Muscle of leg (tissue), 3 donors: ENCODE measurements at regions not wholly inside any gene's neighbourhood (a gene's known extent, or its start where the extent isn't known, plus 50 kb on each side); places are given as distances from the start of the nearest gene placed in this dataset.

Experiments used
- DNase-seq: peaks from one replicate; pipeline ENCODE4 v3.0.0; 2013
- H3K27ac ChIP-seq: one replicate; pipeline ENCODE4 v1.5.1; 2013; ENCODE audit warnings: mild to moderate bottlenecking, low read length, control low read depth
- H3K27me3 ChIP-seq: one replicate; pipeline ENCODE4 v1.6.1; 2013; ENCODE audit warnings: low read length; ENCODE audit not compliant: control insufficient read depth, insufficient read depth
- H3K36me3 ChIP-seq: one replicate; pipeline ENCODE4 v1.6.1; 2013; ENCODE audit warnings: low read length; ENCODE audit not compliant: control insufficient read depth, insufficient read depth
- H3K4me1 ChIP-seq: one replicate; pipeline ENCODE4 v1.6.1; 2013; ENCODE audit warnings: low read length; ENCODE audit not compliant: control insufficient read depth, insufficient read depth
- H3K4me3 ChIP-seq: one replicate; pipeline ENCODE4 v1.5.1; 2013; ENCODE audit warnings: low read length, control low read depth
- H3K9me3 ChIP-seq: replicated peaks from 2 replicates; pipeline ENCODE4 v1.6.1; 2013; ENCODE audit warnings: low read depth, low read length; ENCODE audit not compliant: control insufficient read depth
- WGBS: methylation state at CpG from one replicate; pipeline ENCODE4 v1.1.5; 2013; ENCODE audit warnings: missing lambda C conversion rate; ENCODE audit not compliant: insufficient coverage; 5-methylcytosine and 5-hydroxymethylcytosine counted together

GRCh38 chr2:193276069-193276468, 1081.3 kb upstream of the TMEFF2 start:
- 90% methylated on average over 6 of the region's 6 CpGs for WGBS
- Histone ChIP-seq H3K27me3 (no peaks in the 10 kb centered on the region), H3K27ac (no peak overlapping the region), H3K4me1 (no peaks in the 10 kb centered on the region), H3K9me3 (no peaks in the 10 kb centered on the region), H3K4me3 (no peak overlapping the region), H3K36me3 (no peaks in the 10 kb centered on the region)
- no peak for DNase-seq

GRCh38 chr2:193272011-193272410, 1077.3 kb upstream of the TMEFF2 start:
- no peak overlapping the region for H3K4me3 ChIP-seq
- H3K36me3 ChIP-seq = no peaks in the 10 kb centered on the region
- peak; percentile 21 for DNase-seq
- no peaks in the 10 kb centered on the region for H3K9me3 ChIP-seq
- H3K4me1 ChIP-seq = no peaks in the 10 kb centered on the region
- H3K27me3 ChIP-seq = no peaks in the 10 kb centered on the region
- 86% methylated on average over 1 of the region's 1 CpG for WGBS
- no peak overlapping the region for H3K27ac ChIP-seq

GRCh38 chr2:193270816-193271215, 1076.1 kb upstream of the TMEFF2 start:
- H3K27ac ChIP-seq = no peak overlapping the region
- no peaks in the 10 kb centered on the region for H3K9me3 ChIP-seq
- H3K4me3 ChIP-seq = no peak overlapping the region
- no peaks in the 10 kb centered on the region for H3K4me1 ChIP-seq
- H3K27me3 ChIP-seq = no peaks in the 10 kb centered on the region
- DNase-seq = no peak
- H3K36me3 ChIP-seq = no peaks in the 10 kb centered on the region

GRCh38 chr2:193267496-193268002, 1072.8 kb upstream of the TMEFF2 start:
- H3K4me1 ChIP-seq = no peaks in the 10 kb centered on the region
- no peak overlapping the region for H3K27ac ChIP-seq
- WGBS = no CpG with 5 or more reads among the region's 1 CpG
- no peak overlapping the region for H3K4me3 ChIP-seq
- no peak for DNase-seq
- no peaks in the 10 kb centered on the region for H3K9me3 ChIP-seq
- H3K27me3 ChIP-seq = no peaks in the 10 kb centered on the region
- no peaks in the 10 kb centered on the region for H3K36me3 ChIP-seq

GRCh38 chr2:193253014-193253530, 1058.3 kb upstream of the TMEFF2 start:
- Histone ChIP-seq H3K9me3 (no peaks in the 10 kb centered on the region), H3K4me3 (no peak overlapping the region), H3K4me1 (no peaks in the 10 kb centered on the region), H3K27ac (no peak overlapping the region), H3K27me3 (no peaks in the 10 kb centered on the region), H3K36me3 (no peaks in the 10 kb centered on the region)
- DNase-seq = peak; percentile 65

- Histone ChIP-seq H3K36me3 (no peaks in the 10 kb centered on the region), H3K4me1 (no peaks in the 10 kb centered on the region), H3K9me3 (no peaks in the 10 kb centered on the region), H3K4me3 (no peak overlapping the region), H3K27me3 (no peaks in the 10 kb centered on the region), H3K27ac (no peak overlapping the region)
- no peak for DNase-seq
- WGBS = 60% methylated on average over 1 of the region's 3 CpGs
These were observed 1057.2 kb upstream of the TMEFF2 start for GRCh38 chr2:193251909-193252308.

GRCh38 chr2:193250389-193250788, 1055.7 kb upstream of the TMEFF2 start:
- DNase-seq = no peak
- Histone ChIP-seq H3K27ac (no peak overlapping the region), H3K27me3 (no peaks in the 10 kb centered on the region), H3K36me3 (no peaks in the 10 kb centered on the region), H3K9me3 (no peaks in the 10 kb centered on the region), H3K4me3 (no peak overlapping the region), H3K4me1 (no peaks in the 10 kb centered on the region)

- Histone ChIP-seq H3K27ac (no peak overlapping the region), H3K27me3 (no peaks in the 10 kb centered on the region), H3K36me3 (no peaks in the 10 kb centered on the region), H3K9me3 (no peaks in the 10 kb centered on the region), H3K4me3 (no peak overlapping the region), H3K4me1 (no peaks in the 10 kb centered on the region)
- DNase-seq = no peak
- WGBS = no CpG with 5 or more reads among the region's 1 CpG
These were observed 1046.0 kb upstream of the TMEFF2 start for GRCh38 chr2:193240752-193241151.

GRCh38 chr2:193231634-193232033, 1036.9 kb upstream of the TMEFF2 start:
- Histone ChIP-seq H3K27me3 (no peaks in the 10 kb centered on the region), H3K27ac (no peak overlapping the region), H3K36me3 (no peaks in the 10 kb centered on the region), H3K9me3 (no peaks in the 10 kb centered on the region), H3K4me1 (no peaks in the 10 kb centered on the region), H3K4me3 (no peak overlapping the region)
- no peak for DNase-seq
- no CpG with 5 or more reads among the region's 2 CpGs for WGBS

GRCh38 chr2:193228276-193228675, 1033.5 kb upstream of the TMEFF2 start:
- H3K4me3 ChIP-seq = no peak overlapping the region
- H3K27me3 ChIP-seq = no peaks in the 10 kb centered on the region
- 71% methylated on average over 1 of the region's 1 CpG for WGBS
- H3K36me3 ChIP-seq = no peaks in the 10 kb centered on the region
- no peak overlapping the region for H3K27ac ChIP-seq
- H3K9me3 ChIP-seq = no peaks in the 10 kb centered on the region
- DNase-seq = no peak
- no peaks in the 10 kb centered on the region for H3K4me1 ChIP-seq

- no peaks in the 10 kb centered on the region for H3K9me3 ChIP-seq
- WGBS = no CpG with 5 or more reads among the region's 2 CpGs
- DNase-seq = no peak
- no peak overlapping the region for H3K27ac ChIP-seq
- no peaks in the 10 kb centered on the region for H3K36me3 ChIP-seq
- H3K27me3 ChIP-seq = no peaks in the 10 kb centered on the region
- H3K4me3 ChIP-seq = no peak overlapping the region
- no peaks in the 10 kb centered on the region for H3K4me1 ChIP-seq
These were observed 1027.7 kb upstream of the TMEFF2 start for GRCh38 chr2:193222454-193222853.
